HCT116 (cell line): ENCODE measurements at regions not wholly inside any gene's neighbourhood (a gene's known extent, or its start where the extent isn't known, plus 50 kb on each side); places are given as distances from the start of the nearest gene placed in this dataset.

ENCODE experiments used
- POLR2A ChIP-seq: IDR thresholded peaks from 2 replicates; pipeline ENCODE4 v1.7.0; 2011; ENCODE audit warnings: borderline replicate concordance; ENCODE audit not compliant: insufficient read depth, insufficient read length; ENCODE audit errors: extremely low read depth
- SP1 ChIP-seq: IDR thresholded peaks from 2 replicates; pipeline ENCODE4 v1.6.1; 2012; ENCODE audit warnings: low read depth
- TF ChIP-seq, protein P1 (sequence below), 3 experiments: fragments of 200-600 bp in 1 of 3; sonication (generic) in 1 of 3; IDR thresholded peaks in 2 of 3; conservative IDR thresholded peaks in 1 of 3; 2 replicates each; pipeline ENCODE4 v1.5.1; 2012 to 2017; ENCODE audit warnings: low read depth in 2 of 3, low read length in 2 of 3, antibody characterized with exemption in 1 of 3, borderline replicate concordance in 1 of 3, control low read depth in 1 of 3, mild to moderate bottlenecking in 1 of 3, mixed read lengths in 1 of 3, mixed run types in 1 of 3, moderate library complexity in 1 of 3; ENCODE audit not compliant: insufficient read depth in 1 of 3

DNA sequence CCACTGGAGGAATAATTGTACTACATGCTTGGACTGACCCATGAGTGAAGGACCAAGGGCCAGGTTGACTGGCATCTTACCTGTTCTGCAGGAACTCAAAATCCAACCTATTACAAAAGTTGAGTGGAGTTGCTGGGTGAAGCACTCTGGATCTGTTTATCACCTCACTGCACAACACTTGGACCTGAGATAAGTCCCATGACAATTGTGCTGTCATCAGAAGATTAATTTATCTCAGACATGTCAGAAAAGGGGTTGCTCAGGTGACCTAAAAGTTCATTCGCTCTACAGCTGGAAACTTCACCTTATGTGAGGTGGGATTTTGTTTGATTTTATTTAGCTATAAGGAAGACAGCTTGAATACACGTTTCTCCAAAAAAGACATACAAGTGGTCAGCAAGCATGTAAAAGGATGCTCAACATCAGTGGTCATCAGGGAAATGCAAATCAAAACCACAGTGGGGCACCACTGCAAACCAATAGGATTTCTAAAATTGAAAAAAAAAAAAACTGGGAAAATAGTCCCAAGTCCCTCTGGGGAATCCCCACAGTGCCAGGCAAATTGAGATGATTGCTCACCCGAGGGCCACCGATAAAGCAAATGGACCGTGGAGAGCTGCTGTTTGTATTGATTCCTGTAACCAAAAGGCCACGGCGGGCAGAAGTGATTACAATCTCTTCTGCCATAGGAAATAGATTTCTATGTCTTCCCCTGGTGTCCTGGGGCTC, 65.8 kb upstream of the SLC35F5 start:
- TF ChIP-seq POLR2A: no peak
- TF ChIP-seq SP1: no peak
- TF ChIP-seq, protein P1, sequence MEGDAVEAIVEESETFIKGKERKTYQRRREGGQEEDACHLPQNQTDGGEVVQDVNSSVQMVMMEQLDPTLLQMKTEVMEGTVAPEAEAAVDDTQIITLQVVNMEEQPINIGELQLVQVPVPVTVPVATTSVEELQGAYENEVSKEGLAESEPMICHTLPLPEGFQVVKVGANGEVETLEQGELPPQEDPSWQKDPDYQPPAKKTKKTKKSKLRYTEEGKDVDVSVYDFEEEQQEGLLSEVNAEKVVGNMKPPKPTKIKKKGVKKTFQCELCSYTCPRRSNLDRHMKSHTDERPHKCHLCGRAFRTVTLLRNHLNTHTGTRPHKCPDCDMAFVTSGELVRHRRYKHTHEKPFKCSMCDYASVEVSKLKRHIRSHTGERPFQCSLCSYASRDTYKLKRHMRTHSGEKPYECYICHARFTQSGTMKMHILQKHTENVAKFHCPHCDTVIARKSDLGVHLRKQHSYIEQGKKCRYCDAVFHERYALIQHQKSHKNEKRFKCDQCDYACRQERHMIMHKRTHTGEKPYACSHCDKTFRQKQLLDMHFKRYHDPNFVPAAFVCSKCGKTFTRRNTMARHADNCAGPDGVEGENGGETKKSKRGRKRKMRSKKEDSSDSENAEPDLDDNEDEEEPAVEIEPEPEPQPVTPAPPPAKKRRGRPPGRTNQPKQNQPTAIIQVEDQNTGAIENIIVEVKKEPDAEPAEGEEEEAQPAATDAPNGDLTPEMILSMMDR (IDR thresholded peaks at IDR 0.05 in 2 of 3, conservative IDR thresholded peaks at IDR 0.05 in 1 of 3; ENCODE audit: borderline replicate concordance in 1 of 3, insufficient read depth in 1 of 3, low read depth in 2 of 3, low read length in 2 of 3): no peak
